Endothelial cell of umbilical vein (primary cell): ENCODE measurements at regions not wholly inside any gene's neighbourhood (a gene's known extent, or its start where the extent isn't known, plus 50 kb on each side); places are given as distances from the start of the nearest gene placed in this dataset.

Source experiments
- FOS ChIP-seq: IDR thresholded peaks from 2 replicates; pipeline ENCODE4 v1.6.1; 2011; ENCODE audit warnings: mild to moderate bottlenecking, low read length, moderate library complexity, borderline replicate concordance; ENCODE audit not compliant: insufficient read depth
- POLR2A ChIP-seq: IDR thresholded peaks from 2 replicates; pipeline ENCODE4 v1.6.1; 2012; ENCODE audit warnings: low read depth, mild to moderate bottlenecking, control low read depth, low read length
- POLR2AphosphoS5 ChIP-seq: IDR thresholded peaks from 2 replicates; pipeline ENCODE4 v1.6.1; 2012; ENCODE audit warnings: low read depth, mild to moderate bottlenecking, control low read depth, low read length, moderate library complexity; ENCODE audit not compliant: insufficient read depth
- TF ChIP-seq, protein P1 (sequence below), 2 donors: IDR thresholded peaks; 1 replicate in 1 of 2; 2 replicates in 1 of 2; pipeline ENCODE4 v1.5.1; 2011; ENCODE audit warnings: low read length in 2 of 2, mild to moderate bottlenecking in 2 of 2, moderate library complexity in 2 of 2, control low read depth in 1 of 2, inconsistent platforms in 1 of 2, low read depth in 1 of 2; ENCODE audit not compliant: insufficient read depth in 1 of 2; ENCODE audit errors: extremely low read depth in 1 of 2

DNA sequence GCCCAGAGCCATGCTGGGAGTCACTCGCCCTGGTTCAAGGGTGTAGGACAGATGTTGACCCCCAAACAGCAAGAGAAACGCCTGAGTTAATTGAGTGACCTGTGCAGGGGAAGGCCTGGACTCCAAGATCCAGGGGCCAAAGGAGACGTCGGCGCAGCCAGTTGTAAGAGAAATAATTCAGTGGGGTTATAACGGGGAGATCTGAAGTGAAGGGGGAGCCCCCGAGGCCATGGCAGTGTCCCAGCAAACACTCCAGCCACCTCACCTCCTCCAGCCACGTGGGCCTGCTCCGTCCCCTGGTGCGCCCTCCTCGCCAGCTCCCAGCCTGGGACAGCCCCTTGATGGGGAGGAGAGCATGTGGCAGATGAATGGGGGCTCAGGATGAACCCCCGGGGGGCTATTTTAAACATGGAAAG is 130.7 kb upstream of the GPC1 start:
- no peak for TF ChIP-seq POLR2A
- TF ChIP-seq POLR2AphosphoS5, result no peak
- TF ChIP-seq FOS, result no peak
- TF ChIP-seq, protein P1, sequence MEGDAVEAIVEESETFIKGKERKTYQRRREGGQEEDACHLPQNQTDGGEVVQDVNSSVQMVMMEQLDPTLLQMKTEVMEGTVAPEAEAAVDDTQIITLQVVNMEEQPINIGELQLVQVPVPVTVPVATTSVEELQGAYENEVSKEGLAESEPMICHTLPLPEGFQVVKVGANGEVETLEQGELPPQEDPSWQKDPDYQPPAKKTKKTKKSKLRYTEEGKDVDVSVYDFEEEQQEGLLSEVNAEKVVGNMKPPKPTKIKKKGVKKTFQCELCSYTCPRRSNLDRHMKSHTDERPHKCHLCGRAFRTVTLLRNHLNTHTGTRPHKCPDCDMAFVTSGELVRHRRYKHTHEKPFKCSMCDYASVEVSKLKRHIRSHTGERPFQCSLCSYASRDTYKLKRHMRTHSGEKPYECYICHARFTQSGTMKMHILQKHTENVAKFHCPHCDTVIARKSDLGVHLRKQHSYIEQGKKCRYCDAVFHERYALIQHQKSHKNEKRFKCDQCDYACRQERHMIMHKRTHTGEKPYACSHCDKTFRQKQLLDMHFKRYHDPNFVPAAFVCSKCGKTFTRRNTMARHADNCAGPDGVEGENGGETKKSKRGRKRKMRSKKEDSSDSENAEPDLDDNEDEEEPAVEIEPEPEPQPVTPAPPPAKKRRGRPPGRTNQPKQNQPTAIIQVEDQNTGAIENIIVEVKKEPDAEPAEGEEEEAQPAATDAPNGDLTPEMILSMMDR (IDR thresholded peaks at IDR 0.05; ENCODE audit: extremely low read depth in 1 of 2, insufficient read depth in 1 of 2, low read depth in 1 of 2, low read length in 2 of 2), result no peak
